ENCODE measurements at regions not wholly inside any gene's neighbourhood (a gene's known extent, or its start where the extent isn't known, plus 50 kb on each side); places are given as distances from the start of the nearest gene placed in this dataset.

DNA sequence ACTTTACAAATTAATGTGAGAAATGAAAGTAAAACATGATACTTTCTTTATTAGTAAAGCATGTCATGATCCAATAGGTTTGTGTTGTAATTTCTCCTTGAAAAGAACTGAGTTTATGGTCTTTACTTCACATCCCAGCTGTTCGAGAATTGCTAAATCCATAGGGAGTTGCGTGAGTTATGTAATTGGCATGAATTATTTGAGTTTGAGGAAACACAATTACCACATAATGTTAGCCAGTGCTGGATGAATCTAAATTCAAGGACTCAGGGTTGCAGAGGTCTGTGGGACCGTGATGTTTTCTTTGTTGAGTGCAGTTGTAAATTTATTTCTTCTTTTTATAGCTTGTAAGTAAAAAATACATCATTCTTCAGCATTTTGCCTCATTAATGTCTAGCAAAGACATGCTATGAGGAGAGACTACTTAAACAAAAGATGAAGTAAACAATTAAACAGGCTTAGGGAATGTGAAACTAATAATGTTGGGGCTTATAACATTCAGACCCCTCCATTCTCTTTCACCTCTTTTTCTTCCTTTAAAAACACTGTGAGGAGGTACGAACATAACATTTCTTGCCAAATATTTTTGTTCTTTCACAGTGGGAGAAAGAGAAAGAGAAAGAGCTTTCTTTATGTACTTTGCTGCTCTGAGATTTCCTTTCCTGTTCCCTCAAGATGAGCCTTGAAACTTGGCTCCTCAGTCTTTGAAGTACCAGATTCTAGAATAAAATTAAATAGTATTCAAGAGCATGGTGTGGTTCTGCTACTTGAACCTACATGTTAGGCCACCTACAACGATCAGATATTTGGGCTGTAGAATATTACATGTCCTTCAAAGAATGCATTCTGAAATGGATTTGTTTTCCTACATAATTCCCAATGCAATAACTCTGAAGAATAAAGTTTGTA lies 159.6 kb upstream of the ANK2 start:
- intact Hi-C loops (cut with micrococcal nuclease), result no loop called here

DNA sequence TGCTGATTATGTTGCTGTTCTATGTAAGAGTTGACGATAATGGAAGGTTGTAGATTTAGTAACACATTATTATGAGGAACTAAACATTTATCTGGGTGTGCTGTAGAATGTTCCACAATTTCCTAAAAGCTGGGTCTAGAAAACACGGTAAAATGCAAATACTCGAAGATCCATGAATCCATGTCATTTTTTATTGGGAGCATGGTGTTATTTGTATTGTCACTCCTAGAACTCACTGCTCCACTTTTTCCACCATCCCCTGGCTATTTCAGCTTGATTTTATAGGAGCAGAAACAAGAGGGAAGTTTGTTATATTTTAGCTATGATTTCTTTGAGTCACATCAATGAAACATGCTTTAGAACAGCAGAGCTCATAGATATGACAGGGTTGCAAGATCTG lies 155.0 kb upstream of the ANK2 start:
- intact Hi-C loops (cut with micrococcal nuclease), result no loop called here

- intact Hi-C loops (cut with micrococcal nuclease), result no loop called here
These were observed 154.5 kb upstream of the ANK2 start for GRCh38 chr4:112894951-112895350.

DNA sequence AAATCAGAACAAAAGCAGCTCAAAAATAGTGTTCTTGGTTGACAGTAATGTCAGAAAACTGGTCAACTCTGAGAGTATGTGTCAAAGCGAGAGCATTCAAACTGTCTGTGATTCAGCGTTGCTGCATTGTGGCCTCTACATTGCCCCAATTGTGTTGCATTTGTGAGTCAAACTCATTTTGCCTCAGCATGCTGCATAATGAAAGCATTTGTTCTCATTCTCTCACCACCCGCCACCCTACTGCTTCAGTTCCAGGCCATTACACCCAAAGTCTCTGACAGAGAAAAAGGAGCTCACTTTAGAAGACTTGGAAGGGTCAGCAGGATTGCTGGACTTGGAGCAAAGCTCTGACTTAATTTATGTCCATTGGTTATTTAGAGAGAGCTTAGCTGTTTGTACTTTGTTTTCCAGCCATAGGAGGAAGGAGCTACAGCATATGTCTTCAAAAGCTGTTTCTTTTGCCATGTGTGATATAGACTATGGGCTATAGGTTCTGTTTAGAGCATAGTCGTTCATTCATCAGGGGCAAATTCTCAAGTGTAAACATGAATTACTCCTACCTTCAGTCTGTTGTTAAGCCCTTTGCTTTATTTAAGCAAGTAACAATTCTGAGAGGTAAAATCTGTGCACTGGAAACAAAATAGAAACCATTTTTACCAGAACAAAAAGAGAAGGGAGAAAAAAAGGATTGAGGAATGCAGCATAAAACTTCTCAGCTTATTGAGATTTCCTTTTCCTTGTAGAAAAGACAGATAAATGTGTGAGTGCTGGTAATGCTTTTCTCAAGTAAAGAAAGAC lies 153.4 kb upstream of the ANK2 start:
- intact Hi-C loops (cut with micrococcal nuclease), result no loop called here

GRCh38 chr4:112896609-112897190 lies 152.8 kb upstream of the ANK2 start:
- intact Hi-C loops (cut with micrococcal nuclease), result no loop called here

GRCh38 chr4:112897543-112897942 lies 151.9 kb upstream of the ANK2 start:
- intact Hi-C loops (cut with micrococcal nuclease), result no loop called here

DNA sequence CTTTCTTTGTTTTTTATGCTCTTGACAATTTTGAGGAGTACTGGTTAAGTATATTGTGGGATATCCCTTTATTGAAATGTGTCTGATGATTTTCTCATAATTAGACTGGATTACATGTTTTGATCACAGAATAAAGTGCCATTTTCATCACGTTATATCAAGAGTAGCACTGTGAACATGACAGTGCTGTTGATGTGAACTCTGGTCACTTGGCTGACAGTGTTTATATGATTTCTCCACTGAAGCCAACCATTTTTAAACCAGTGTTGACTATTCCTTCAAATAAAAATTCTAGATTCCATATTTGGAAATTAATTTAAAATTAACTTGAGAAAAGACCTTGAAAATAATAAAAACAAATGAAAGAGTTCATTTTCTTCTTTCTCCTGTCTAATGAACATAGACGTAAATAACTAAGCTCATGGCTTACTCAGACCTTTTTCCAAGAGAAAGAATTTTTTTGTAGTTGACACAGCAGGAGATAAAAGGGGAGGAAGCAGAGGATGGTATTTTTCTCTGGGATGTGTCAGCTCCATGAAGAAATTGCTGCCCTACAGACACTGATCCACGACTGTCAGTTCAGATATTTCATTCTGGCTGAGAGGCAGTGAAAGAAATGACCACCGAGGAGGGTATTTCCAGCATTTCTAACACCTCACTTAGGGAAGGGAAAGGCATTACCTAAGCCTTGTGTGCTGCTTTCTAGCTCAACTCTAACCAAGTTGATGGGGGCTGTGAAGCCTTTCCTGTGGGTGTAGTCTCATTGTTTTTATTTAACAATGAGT lies 150.9 kb upstream of the ANK2 start:
- intact Hi-C loops (cut with micrococcal nuclease), result no loop called here

DNA sequence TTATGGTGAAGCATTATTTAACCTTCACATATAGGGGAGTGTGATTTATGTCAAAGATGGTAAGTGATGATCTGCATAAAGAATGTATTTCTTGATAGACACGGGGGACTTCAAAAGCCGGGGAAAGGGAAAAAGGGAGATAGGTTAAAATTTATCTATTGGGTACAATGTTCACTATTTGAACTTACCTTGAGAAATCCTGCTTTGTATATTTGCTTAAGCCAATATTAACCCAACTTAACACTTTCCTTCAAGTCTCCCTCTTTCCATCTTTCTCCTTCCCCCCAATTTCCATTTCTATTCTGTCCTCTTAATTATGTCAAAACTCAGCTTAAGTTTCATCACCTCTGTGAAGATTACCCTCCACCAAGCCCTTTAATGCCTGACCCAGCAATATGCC lies 149.0 kb upstream of the ANK2 start:
- intact Hi-C loops (cut with micrococcal nuclease), result no loop called here

DNA sequence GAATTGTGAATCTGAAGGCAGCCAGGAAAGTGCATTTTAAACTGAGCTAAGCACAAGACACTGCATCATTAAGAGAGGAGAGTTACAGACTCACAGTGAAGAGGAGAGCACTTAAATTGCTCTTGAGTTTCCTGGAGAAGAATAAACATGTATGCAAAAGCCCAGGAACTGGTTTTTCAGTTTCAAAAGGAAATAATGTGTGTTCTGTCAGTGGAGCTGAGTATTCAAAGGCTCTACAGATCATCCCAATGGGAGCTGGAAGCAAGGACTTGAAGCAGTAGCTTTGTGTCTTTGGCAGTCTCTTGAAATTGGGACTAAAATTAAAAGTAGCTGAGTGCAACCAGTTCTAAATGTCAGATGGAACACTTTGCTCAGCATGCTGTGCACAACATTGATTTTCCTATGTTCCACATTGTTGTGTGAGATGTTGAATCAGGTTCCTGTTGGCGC lies 147.5 kb upstream of the ANK2 start:
- intact Hi-C loops (cut with micrococcal nuclease), result no loop called here

- intact Hi-C loops (cut with micrococcal nuclease), result no loop called here
These were observed 143.7 kb upstream of the ANK2 start for GRCh38 chr4:112905728-112906127.

DNA sequence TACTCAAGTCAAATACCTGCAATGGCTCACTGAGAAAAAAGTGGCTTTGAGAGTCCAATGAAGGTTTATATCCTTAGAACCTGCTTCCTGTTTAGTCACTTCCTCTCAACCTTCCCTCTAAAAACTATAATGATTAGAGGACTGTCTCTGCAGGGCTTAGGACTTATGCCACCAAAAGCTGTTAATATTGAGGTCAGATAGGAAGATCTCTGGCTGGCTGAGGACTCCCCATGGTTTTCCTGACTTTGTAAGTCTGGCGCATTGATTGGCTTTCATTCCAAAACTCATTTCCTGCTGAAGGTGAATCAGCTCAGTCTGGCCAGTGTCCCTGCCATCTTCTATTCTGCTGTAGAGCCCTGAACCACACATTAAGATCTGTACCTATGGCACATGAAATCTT lies 140.9 kb upstream of the ANK2 start:
- intact Hi-C loops (cut with micrococcal nuclease), result no loop called here

- intact Hi-C loops (cut with micrococcal nuclease), result no loop called here
These were observed 139.2 kb upstream of the ANK2 start for GRCh38 chr4:112910109-112910736.

DNA sequence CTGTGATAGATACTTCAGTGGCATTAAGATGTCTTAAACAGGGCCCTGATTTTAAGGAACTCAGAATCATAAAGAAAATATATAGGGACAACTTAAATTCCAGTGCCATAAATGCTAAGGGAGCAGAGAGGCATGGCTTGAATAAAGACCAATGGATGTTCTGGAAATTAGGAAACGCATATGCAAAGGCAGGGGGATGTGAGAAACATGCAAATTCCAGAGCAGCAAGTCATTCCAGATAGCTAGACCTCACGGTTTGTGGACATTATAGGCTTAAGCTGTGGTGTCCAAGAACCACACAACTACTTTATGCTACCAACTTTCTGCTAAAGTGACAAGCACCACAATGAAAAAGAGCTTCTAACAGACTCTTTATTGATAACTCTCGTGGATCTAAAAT lies 132.6 kb upstream of the ANK2 start:
- intact Hi-C loops (cut with micrococcal nuclease), result no loop called here

DNA sequence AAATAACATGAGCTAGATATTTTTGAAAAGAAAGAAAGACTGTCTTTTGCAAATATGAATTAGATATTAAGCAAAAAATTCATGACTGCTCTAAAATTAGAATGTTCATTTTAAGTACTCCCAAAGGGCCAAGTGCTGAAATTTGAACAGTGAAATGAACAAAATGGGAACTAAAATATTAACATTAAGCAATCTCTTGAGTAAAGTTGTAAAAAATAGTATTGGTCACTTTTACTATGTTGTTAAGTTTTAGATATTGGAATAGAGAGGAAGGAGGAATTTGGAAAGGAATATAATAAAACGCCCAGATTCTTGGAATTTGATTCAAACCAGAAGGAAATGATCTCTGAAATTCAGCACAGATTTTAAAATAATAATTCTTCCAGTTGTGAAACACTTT lies 125.9 kb upstream of the ANK2 start:
- intact Hi-C loops (cut with micrococcal nuclease), result no loop called here

DNA sequence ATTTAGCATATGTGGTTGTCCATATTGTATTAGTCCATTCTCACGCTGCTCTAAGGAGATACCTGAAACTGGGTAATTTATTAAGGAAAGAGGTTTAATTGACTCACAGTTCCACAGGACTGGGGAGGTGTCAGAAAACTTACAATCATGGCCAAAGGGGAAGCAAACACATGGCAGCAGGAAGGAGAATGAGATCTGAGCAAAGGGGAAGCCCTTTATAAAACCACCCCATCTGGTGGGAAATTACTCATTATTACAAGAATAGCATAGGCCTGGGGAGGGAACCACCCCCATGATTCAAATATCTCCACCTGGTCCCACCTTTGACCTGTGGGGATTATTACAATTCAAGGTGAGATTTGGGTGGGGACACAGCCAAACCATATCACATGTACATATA lies 122.6 kb upstream of the ANK2 start:
- intact Hi-C loops (cut with micrococcal nuclease), result no loop called here

- intact Hi-C loops (cut with micrococcal nuclease), result no loop called here
These were observed 121.9 kb upstream of the ANK2 start for GRCh38 chr4:112927544-112927943.

DNA sequence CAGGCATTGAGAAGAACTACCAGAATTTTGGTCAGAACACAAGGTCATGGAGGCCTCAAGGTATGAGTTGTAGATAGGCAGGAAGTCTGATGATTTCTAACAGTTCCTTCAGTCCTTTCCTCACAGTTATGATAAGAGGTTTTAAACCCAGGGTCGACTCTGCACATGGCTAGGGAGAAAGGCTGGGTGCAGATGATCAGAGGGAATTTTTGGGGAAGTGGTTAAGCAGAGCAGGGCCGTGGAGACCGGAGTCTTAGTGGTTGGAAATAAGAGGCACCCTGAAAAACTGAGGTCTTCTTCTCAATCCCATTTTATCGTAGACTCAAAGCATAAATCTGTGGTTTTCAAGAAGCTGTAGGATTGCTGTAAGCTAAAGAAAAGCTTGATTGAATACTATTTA lies 118.5 kb upstream of the ANK2 start:
- intact Hi-C loops (cut with micrococcal nuclease), result no loop called here

GRCh38 chr4:112933790-112934189 lies 115.7 kb upstream of the ANK2 start:
- intact Hi-C loops (cut with micrococcal nuclease), result no loop called here

DNA sequence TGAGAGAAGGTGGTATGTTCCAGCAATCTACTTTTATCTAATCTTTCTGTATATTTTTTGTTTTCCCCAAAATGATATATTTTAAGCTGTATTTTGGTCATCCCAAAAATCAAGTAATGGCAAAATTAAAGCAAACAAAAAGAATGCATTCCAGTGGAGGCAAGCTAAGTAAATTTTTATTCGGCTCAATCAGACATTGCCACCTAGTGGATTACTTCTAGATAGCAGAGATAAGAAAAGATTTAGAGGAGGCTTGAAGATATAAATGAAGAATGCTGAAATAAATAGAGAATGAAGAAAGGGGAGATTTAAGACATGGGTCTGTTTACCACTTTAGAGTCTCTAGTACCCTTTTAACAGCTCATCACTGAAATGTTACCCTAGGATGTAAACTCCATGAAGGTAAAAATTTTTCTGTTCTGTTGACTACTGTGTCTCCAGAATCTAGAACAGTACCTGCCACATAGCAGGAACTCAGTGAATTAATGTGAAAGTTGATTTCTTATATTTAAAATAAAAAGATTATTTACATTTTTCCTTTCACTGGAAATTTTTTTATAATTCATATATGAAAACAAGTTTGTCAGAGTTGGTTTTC lies 110.9 kb upstream of the ANK2 start:
- intact Hi-C loops (cut with micrococcal nuclease), result loop anchor here (1.0 to 2.0 kb wide), 4 partner anchors 172 to 616 kb away; partner anchors contain the start of gene LARP7

DNA sequence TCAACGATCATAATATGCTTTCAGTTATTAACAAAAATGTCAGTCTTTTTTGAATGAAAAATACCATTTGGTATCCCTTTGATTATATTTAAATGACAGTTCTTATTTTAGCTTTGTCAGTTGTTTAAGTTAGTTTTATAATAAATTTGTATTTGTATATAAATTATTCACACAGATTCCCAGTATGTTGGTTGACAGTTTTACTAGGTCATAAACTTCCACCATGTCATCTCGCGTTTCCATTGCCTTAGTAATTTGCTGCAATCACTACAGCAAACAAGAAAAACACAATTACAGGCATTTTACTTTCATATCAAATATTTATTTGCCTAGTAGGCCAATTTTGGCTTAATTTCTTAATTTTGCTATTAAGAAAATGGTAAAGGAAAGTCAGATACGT lies 109.6 kb upstream of the ANK2 start:
- intact Hi-C loops (cut with micrococcal nuclease), result loop anchor here (2.0 kb wide), 1 partner anchor 617 kb away; no protein-coding TSS in a partner anchor

Data from T-helper 1 cell treated with Interleukin-12 subunit alpha and Interleukin-12 subunit beta and Interleukin-4 antibody, amounts not matched to agents 30 ng/mL and 1 ng/mL, for 36 hours (primary cell).